Adrenal gland (tissue), 5 donors: ENCODE measurements at regions not wholly inside any gene's neighbourhood (a gene's known extent, or its start where the extent isn't known, plus 50 kb on each side); places are given as distances from the start of the nearest gene placed in this dataset.

Experiments used
- CTCF ChIP-seq, 6 experiments: fragments of 450-650 bp in 4 of 6; fragments of 200-600 bp in 2 of 6; sonication (generic) in 1 of 6; IDR thresholded peaks; 1 replicate in 5 of 6; 2 replicates in 1 of 6; pipeline versions ENCODE4 v1.5.1 to v1.8.0; 2016 to 2021; ENCODE audit warnings: antibody characterized with exemption in 6 of 6, mild to moderate bottlenecking in 2 of 6, moderate library complexity in 1 of 6
- POLR2A ChIP-seq, 2 donors: fragments of 450-650 bp; IDR thresholded peaks; one replicate each; pipeline ENCODE4 v1.6.1; 2017; ENCODE audit warnings: antibody characterized with exemption in 2 of 2, mild to moderate bottlenecking in 2 of 2, moderate library complexity in 1 of 2
- donor health status: DM: no; HTN: no; CAD: no.

GRCh38 chr17:6191405-6192324 is 121.5 kb downstream of the WSCD1 start:
- TF ChIP-seq CTCF (IDR thresholded peaks at IDR 0.05): no peak
- no peak for TF ChIP-seq POLR2A (IDR thresholded peaks at IDR 0.05)
